ENCODE measurements at regions not wholly inside any gene's neighbourhood (a gene's known extent, or its start where the extent isn't known, plus 50 kb on each side); places are given as distances from the start of the nearest gene placed in this dataset.

DNA sequence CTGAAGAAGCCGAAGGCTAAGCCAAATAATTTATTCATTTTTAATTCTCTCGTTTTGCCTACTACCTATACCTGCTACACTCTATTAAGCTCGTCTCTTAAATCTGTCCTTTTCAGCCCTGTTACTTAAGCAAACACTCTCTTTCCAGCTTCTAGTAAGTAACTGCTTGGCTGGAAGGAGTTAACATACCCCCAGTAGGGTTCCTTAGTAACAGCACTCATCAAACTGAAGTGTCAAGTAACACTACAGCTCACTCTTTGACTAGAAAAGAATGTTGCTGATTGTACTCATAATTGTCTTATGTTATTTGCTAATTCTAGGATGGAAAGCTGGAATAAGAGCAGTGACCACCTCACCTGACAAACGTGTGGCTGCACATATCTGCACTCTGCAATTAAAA, 120.0 kb upstream of the SCN7A start:
- TF ChIP-seq, protein P1, sequence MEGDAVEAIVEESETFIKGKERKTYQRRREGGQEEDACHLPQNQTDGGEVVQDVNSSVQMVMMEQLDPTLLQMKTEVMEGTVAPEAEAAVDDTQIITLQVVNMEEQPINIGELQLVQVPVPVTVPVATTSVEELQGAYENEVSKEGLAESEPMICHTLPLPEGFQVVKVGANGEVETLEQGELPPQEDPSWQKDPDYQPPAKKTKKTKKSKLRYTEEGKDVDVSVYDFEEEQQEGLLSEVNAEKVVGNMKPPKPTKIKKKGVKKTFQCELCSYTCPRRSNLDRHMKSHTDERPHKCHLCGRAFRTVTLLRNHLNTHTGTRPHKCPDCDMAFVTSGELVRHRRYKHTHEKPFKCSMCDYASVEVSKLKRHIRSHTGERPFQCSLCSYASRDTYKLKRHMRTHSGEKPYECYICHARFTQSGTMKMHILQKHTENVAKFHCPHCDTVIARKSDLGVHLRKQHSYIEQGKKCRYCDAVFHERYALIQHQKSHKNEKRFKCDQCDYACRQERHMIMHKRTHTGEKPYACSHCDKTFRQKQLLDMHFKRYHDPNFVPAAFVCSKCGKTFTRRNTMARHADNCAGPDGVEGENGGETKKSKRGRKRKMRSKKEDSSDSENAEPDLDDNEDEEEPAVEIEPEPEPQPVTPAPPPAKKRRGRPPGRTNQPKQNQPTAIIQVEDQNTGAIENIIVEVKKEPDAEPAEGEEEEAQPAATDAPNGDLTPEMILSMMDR (IDR thresholded peaks at IDR 0.05; ENCODE audit: low read depth, low read length), result no peak
- TF ChIP-seq EZH2phosphoT487 (IDR thresholded peaks at IDR 0.05; ENCODE audit: low read depth), result no peak

All from OCI-LY3 (cell line).